NCI-H82 treated with DMSO at 0.1 percent for 48 hours (cell line): ENCODE measurements at regions not wholly inside any gene's neighbourhood (a gene's known extent, or its start where the extent isn't known, plus 50 kb on each side); places are given as distances from the start of the nearest gene placed in this dataset.
"Not testable (repeated sequence)": the region's sequence is repeated elsewhere in the genome, so short reads cannot be mapped to it uniquely, and the experiment has no call there.

Experiments used
- DNase-seq: peaks from one replicate; lab custom pipeline; 2025; ENCODE audit not compliant: unreplicated experiment; lab: John Stamatoyannopoulos, UW

DNA sequence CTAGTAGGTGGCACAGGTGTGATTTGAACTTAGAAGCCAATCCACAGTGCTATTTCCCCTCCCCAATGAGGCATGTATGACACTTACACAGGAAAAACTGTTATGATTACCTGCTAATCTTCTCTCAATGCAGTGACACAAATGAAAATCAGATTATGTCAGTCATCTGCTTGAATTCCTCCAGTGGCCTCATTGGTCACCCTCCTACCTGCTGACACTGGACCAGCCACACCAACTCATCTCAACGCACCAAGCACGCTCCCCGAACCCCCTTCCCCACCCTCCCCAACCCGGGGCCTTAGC, 82.2 kb upstream of the SEC11C start:
- DNase-seq = no peak

- no peak for DNase-seq
Observed at GRCh38 chr18:59057969-59058368, 81.7 kb upstream of the SEC11C start.

- no peak for DNase-seq
Observed at GRCh38 chr18:59059140-59059539, 80.5 kb upstream of the SEC11C start.

GRCh38 chr18:59060551-59060950, 79.1 kb upstream of the SEC11C start:
- DNase-seq = no peak

- DNase-seq = no peak
Observed at GRCh38 chr18:59061914-59062642, 77.6 kb upstream of the SEC11C start.

- no peak for DNase-seq
Observed at GRCh38 chr18:59062643-59063006, 77.1 kb upstream of the SEC11C start.

GRCh38 chr18:59063300-59063906, 76.3 kb upstream of the SEC11C start:
- no peak for DNase-seq

DNA sequence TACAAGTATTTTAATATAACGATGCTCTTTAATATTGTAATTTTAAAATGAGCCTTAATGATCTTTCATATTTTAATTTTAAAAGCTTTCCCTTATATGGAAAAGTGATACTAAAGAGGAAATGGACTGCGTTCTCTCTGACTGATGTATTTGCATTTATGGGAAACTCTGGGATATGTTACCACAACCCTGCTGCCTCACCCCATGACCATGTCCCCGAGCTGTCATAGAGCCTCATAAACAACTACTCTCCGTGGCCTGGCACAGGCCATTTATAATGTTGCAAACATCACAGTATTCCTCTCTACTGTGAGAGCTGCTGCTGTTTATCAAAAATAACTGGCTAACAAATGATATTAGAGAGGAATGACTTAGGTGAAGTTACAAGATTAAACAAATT, 75.8 kb upstream of the SEC11C start:
- DNase-seq = no peak

- no peak for DNase-seq
Observed at GRCh38 chr18:59065684-59066083, 74.0 kb upstream of the SEC11C start.

DNA sequence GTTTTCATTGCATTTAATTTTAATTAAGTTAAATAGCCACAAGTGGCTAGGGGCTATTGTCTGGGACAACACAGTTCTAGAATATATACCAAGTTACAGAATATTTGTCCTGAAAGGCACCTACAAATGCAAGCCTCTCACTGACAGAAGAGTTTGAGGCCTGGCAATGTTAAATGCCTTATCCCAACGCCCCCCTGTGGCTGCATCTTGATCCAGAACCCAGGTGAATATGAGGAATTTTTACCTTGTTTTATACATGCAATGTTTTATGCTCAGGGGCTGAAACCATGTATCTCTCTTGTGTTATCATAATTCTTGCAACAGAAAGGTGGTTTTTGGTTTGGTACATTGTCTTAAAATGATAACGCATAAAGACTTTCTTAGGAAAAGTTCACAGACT, 71.8 kb upstream of the SEC11C start:
- DNase-seq = no peak

DNA sequence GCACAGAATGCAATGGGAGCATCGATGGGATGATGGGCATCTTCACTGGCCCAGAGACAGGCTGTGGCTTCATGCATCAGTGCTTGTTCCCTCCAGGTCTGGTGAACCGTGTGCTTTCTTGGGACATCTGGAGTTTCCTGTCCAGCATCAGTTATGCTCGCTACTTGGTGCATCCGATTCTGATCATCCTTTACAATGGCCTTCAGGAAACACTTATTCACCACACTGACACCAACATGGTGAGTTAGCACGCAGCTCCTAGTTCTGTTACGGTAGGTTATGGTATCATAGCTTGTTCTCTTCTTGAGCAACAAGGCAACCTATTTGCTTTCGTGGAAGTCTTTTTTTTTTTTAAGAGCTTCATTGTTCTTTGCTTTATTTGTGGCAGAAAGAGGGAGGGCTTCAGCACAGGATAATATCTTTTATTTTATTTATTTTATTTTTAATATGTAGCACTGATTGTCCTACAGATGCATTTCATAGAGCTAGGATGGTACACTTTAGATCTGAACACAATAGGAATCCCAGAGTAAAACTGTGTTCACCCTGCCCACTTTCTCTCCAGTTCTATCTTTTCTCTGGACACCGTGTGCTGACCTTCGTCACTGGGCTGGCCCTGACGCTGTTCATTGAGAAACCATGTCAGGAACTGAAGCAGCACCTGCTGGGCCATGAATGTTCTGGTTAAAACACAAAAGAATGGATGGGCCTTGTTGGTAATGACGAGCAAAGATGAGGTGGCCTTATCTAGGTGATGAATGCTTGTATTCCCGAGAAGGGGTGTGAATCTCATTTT, 71.2 kb upstream of the SEC11C start:
- no peak for DNase-seq

- peak; percentile 61 for DNase-seq
Observed at GRCh38 chr18:59070181-59070912, 69.3 kb upstream of the SEC11C start.

DNA sequence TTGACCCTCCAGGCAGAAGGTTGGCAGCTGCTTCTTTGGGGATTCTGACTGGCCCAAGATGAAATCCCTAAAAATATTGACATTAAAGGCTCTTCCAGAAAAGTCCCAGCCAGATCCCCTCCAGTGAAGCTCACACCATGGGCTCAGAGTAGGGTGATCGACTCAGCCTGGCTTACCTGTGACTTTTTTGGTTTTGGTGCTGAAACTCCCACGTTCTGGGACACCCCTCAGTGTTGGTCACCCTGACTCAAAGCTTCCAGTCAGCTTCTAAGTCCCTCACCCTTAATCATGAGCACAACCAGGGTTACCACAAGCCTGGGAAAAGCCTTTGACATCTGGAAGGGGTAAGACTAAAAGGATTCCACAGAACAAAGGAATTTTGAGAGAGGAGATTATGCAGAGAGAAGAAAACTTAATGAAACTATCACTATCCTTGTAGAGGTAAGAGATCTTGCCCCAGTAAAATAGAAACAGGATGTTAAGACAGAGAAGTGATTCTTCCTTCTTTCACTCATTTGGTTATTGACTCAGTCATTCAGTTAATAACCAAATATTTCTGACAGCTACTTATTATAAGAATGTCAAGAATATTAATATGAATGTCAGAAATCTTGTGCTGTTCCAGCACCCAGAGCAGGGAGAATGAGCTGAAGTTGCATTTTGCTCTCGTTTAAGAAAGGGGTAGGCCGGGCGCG, 66.8 kb upstream of the SEC11C start:
- no peak for DNase-seq

DNA sequence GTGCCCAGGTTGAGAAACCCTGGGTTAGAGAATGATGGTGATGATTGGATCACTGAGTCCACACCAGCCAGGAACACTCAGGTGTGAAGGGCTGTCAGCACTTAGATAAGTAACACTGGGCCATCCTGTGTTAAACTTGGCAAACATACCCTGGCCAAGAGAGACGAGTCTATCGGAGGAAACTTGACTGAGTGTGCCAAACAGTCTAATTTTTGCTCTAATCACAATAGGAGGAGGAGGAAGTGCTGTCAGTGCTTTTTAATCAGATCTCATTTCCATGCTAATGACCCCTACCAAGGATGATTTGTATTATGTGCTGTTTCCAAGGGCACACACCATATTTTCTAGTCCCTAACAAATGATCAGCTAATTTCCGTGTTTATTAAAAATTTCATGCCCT, 63.8 kb upstream of the SEC11C start:
- DNase-seq = no peak

DNA sequence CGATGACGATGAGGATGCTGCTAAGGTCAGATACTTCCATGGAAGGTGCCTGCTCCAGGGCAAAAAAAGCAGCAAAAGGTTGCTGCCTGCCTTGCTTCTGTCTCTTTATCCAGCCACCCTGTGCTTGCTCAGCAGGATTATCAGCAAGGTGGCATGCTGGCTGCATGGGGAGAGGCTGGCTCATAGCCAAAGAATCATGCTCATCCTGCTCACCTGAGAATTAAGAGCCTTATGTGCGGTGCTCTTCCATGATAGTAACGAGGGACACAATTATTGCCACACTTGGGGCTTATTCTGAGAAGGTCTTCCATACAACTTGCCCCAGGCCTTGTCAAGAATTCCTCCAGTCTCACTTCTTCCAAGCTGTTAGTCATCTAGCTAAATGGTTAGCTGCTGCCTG, 60.4 kb upstream of the SEC11C start:
- no peak for DNase-seq

DNA sequence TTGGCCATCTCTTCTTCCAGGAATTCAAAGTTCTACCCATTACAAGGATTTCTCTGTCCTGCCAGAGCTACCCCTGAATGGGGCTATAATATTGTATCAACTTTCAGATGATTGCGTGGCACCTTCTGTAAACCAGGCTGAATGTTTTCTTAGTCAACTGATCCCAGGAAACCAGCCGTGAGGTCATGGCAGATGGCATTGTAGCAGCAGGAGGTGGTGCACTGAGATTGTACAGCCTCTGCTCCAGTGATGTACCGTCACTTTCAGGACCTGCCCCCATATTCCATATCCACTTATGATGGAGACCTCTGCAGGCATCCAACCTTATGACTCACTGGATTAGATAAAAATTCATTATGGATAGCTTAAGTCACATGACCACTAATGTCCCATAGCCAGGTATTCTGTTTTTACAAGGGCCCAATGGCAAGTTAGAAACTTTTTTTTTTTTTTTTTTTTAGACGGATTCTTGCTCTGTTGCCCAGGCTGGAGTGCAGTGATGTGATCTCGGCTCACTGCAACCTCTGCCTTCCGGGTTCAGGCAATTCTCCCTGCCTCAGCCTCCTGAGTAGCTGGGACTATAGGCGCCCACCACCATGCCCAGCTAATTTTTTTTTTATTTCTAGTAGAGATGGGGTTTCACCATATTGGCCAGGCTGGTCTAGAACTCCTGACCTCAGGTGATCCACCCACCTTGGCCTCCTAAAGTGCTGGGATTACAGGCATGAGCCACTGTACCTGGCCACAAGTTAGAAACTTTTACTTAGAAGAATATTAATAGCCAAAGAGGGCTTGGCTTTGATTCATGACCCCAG, 59.8 kb upstream of the SEC11C start:
- DNase-seq = not testable (repeated sequence)

DNA sequence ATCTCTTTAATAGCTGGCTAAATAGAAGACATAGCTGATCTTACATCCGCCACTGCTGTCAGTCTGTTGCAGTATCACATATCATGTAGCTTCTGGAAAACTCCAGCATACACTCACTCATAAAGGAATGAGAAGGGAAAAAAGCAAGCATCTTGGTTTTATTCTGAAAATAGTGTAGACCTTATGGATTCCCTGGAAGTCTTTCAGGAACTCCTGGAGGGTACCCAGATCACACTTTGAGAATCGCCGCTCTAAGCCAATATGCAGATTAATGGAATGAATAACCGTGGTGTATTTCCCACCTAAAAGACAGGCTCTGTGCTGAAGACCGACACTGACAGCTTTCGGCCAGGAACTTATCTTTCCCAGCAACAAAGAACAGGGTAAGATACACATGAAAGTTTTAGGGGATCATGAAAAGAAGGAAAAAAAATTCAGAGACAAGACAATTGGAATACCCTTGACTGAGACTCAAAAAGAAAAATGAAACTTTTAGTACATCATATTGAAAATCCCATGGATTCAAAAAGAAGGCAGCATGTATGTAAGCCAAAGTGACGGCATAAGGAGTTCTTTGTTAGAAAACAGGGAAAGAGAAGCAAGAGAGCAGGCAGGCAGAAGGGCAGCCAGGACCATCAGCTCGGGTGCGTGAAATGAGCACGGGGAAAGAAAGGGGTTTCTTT, 56.4 kb upstream of the SEC11C start:
- DNase-seq = no peak

GRCh38 chr18:59085126-59085794, 54.4 kb upstream of the SEC11C start:
- DNase-seq = no peak

DNA sequence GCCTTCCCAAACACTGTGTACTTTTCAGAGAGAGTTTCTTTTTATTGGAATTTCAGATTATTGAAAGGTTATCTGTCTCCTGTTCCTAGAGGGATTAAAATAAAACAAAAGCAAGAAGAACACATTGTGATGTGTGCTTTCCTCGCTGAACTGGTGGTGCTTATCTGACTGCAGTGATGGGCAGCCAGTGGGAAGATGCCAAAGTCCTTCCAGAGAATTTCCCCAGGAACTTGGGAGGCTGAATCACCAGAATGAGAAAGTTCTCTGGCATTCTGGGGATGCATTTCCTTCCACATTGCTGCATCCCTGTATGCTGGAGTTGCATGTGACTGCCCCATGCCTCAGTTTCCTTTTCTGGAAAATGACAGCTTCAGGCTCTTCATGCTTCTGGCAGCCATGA, 53.9 kb upstream of the SEC11C start:
- DNase-seq = no peak
